ENCODE measurements at regions not wholly inside any gene's neighbourhood (a gene's known extent, or its start where the extent isn't known, plus 50 kb on each side); places are given as distances from the start of the nearest gene placed in this dataset.
A peak's percentile ranks its signal among the peaks of the same experiment; 100 is the strongest.

DNA sequence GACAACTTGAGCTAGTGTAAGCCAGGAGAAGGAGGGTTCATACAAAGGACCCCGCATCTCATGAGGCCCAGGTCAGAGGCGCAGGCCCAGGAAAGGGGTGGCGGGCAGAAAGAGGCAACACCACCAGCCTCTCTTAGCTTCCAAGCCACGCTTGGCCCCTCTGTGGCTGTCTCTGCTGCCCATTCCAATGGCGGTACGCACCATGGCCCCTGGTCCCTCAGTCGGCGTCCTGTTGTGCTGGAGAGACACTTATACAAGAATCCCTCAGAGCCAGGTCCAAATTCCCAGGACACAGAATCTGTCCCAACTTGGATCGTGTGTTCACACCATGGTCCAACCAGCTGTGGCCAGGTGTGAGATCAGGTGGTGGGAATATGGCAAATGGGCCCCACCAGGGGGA lies 127.0 kb upstream of the CDH4 start:
- DNase-seq (ENCODE audit: low read depth): no peak

DNA sequence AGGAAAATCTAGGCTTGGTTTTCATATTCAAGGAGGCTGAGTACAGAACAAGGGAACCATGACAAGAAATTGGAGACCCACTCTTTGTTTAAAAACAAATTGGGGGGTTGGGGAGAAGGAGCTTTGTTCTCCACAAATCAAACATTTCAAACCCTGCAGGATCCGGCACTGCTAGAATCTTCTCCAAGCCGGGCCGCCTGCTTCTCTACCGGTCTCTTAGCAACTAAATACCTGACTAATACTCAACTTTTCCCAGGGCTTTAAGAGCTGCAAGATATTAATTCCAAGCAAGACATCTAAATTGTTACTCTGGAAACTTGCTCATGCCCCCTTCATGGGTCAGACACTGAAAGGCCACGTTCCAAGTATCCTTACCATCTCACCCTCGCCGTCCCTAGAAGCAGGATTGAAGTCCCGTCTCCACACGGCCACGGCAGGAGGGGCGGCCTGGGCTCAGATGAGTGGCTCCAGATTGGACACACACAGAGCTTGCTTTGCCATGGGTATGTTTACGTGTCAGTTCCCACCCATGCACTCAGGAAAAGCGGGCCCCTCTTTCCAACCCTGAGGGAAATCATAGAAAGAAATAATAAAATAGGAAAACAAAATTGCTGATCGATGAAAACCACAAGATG lies 126.4 kb upstream of the CDH4 start:
- no peak for DNase-seq (ENCODE audit: low read depth)

- DNase-seq (ENCODE audit: low read depth): no peak
These were observed 125.5 kb upstream of the CDH4 start for GRCh38 chr20:61126369-61127195.

DNA sequence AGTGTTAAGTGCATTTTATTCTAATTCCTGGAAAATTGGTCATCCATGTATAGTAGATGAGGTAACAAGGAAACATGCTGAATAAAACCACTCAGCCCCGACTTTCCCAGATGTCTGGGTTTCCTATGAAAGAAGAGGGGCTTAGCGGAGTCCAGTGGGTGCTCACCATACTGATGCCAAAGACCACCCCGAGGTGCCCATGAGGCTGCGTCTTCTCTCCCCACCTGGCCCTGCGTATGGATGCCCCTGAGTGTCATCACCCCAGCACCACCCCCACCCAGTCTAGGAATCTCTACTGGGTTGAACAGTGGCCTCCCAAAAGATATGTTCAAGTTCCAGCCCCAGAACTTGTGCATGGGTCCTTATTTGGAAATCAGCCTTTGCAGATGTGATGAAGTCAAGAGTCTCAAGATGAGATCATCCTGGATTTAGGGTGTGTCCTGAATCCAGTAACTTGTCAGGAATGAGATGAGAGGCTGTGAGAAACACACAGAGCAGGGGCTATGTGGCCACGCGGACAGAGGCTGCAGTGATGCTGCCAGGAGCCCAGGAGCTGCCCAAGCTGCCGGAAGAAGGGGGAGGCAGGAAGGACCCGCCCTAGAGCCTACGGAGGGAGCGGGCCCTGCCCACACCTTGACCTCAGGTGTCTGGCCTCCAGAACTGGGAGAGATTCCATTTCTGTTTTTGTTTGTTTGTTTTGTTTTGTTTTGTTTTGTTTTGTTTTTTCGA lies 124.6 kb upstream of the CDH4 start:
- peak; percentile 41 for DNase-seq (ENCODE audit: low read depth)

DNA sequence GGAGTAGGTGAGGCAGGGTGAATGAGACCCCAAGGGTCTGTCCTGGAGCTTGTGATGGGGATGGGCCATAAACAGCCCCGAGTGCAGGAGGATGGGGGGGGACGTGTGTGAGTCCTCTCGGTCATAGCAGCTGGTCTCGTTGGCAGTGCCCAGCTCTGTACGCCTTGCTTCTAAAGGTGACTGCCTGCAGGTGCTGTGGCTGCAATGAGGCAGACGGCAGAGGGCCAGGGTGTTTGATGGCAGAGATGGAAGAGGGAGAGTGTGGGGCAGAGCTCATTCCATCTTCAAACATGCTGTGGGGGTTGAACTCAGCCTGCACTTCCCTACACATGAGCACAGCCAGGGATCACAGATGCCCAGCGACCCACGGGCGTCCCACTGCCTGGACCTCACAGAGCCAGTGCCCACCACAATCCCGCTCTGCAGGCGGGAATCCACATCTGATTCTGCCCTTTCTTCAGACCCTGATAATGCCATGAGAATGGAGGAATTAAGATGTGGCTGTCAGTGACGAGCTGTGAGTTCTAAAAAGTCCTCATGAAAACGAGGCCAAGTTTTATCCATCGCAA lies 123.3 kb upstream of the CDH4 start:
- no peak for DNase-seq (ENCODE audit: low read depth)

- DNase-seq (ENCODE audit: low read depth): no peak
These were observed 122.8 kb upstream of the CDH4 start for GRCh38 chr20:61129311-61129710.

DNA sequence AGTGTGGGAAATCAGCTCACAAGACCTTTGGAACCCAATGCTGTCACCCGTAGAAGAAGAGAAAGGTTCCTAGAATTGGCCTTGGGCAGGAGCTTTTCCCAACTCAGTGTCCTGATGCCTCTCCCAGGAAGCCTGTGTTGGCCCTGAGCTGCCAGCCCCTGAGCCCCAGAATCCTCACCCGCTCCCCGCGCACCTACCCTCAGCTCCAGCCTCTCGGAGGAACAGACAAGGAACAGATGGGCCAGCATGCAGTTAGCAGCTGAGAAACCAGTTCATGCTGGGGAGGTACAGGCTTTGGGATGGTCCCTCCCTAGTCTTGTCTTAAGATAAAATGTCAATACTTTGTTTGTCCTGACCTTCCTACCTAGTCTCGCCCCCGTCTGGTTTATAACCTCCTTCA lies 121.9 kb upstream of the CDH4 start:
- no peak for DNase-seq (ENCODE audit: low read depth)

DNA sequence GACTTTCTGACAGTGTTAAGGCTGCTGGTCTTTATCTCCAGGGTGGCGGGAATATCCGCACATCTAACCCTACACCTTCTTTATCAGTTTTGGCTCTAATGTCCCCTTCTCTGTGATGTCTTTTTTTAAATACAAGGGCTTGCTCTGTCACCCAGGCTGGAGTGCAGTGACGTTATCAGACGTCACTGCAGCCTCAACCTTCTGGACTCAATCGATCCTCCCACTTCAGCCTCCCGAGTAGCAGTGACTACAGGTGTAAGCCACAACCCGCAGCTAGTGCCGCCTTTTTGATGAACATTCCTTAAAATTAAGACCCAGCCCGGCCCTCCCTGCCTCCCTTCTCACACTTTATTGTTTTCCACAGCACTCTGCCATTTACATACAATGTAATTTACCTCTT lies 120.1 kb upstream of the CDH4 start:
- DNase-seq (ENCODE audit: low read depth): no peak

DNA sequence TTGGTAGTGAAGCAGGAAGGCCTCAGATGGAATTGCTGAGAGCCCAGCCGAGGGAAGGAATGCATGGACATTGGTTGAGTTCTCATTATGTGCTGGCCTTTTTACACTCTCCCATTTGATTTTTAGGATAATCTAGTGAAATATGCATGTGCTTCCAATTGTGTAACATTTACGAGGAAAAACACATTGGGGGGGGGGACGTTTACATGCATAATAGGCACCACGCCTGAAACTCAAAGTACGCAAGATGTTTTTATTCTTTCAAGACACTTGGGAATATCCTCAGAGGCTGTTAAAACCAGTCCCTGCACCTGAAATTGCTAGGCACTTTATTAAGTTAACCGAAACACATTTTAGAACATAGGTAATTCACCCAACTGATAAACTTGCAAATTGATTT lies 118.5 kb upstream of the CDH4 start:
- no peak for DNase-seq (ENCODE audit: low read depth)

GRCh38 chr20:61134296-61135030 lies 117.6 kb upstream of the CDH4 start:
- DNase-seq (ENCODE audit: low read depth): no peak

DNA sequence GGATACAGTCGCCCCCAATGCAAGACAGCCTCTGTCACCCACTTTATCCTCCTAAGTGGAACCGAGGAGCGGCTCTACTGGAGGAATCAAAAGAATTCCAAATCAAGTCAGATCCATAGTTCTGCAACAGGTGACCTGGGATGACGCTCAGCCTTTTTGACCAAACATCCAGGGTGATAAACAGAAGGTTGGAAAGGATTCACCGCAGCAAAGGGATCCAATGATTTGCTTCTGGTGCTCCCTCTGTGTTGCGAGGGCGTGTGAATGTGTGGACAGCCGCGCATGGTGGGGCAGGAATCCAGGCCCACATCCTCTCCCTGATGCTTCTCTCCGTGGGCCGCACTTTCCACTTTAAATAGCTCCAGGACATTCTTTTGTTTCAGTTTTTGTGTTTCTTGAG lies 116.8 kb upstream of the CDH4 start:
- no peak for DNase-seq (ENCODE audit: low read depth)

- DNase-seq (ENCODE audit: low read depth): no peak
These were observed 116.1 kb upstream of the CDH4 start for GRCh38 chr20:61135968-61136367.

DNA sequence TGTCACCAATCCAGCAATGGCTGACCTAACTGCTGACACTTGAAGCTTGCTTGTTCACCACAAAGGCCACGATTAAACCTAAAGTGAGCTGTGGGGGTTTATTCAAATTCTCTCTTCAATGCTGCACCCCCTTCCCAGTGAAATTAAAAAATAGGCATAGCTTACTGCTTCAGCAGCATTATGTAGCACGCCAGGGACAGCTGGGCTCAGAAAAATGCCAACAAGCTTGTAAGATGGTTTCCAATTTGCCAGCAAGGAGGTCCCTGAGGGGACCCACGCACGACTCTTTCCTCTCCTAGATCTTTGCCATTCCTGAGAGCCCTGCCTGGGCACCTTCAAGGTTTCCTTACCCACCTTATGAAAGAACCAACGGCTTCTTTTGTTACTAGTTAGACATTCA lies 113.5 kb upstream of the CDH4 start:
- no peak for DNase-seq (ENCODE audit: low read depth)

GRCh38 chr20:61139031-61139430 lies 113.0 kb upstream of the CDH4 start:
- DNase-seq (ENCODE audit: low read depth): no peak

GRCh38 chr20:61140576-61140975 lies 111.5 kb upstream of the CDH4 start:
- DNase-seq (ENCODE audit: low read depth): no peak

DNA sequence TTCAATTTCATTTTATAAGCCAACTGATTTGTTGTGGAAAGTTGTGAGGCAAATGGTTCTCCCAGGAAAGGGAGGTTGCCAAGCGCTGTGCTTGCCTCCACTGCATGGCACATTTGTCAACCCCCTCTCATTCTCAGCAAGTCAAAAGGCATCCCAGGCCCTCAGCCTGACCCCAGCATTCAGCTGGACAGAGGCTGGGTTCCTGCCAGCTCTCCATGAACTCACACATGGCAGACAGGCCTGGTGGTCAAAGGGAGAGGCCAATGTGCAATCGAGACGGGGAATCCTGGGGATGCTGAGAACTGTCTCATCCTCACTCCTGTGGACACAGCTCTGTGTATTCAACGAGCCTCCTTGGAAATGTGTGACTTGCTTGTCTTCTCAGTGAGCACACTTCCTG lies 106.0 kb upstream of the CDH4 start:
- no peak for DNase-seq (ENCODE audit: low read depth)

DNA sequence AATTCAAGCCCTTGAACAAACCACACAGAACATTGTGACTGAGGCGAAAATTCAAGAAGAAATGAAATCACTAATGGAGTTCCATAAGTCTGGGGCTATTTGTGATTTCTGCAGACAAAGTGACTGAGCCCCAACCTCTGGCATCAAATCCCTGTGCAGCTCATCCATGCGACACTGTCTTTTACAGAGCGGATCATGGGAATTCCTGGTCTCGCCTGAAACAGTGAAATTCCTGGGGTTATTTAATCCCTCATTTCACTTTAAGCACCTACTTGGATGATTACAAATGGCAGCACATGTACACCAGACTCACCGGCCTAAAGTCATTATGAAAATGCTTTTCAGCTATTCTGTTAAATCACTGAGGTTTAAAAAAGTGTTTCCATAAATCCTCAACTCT lies 102.4 kb upstream of the CDH4 start:
- no peak for DNase-seq (ENCODE audit: low read depth)

DNA sequence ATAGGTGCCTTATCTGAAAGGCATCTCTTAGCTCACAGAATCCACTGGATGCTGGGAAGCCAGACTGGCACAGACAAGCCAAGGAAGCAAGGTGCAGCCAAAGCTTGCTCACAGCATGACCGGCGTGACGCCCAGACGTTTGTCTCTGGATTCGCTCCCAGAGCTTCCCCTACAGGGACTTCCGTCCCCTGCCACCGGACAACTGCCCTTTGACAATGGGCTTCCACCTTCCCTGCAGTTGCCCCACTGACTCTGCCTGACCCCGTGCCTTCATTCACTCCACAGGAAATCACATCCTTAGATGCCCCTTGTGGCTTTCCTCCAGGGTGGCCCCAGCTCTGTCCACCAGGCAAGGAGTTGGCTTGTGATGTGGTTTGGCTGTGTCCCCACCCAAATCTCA lies 94.8 kb upstream of the CDH4 start:
- DNase-seq (ENCODE audit: low read depth): no peak

DNA sequence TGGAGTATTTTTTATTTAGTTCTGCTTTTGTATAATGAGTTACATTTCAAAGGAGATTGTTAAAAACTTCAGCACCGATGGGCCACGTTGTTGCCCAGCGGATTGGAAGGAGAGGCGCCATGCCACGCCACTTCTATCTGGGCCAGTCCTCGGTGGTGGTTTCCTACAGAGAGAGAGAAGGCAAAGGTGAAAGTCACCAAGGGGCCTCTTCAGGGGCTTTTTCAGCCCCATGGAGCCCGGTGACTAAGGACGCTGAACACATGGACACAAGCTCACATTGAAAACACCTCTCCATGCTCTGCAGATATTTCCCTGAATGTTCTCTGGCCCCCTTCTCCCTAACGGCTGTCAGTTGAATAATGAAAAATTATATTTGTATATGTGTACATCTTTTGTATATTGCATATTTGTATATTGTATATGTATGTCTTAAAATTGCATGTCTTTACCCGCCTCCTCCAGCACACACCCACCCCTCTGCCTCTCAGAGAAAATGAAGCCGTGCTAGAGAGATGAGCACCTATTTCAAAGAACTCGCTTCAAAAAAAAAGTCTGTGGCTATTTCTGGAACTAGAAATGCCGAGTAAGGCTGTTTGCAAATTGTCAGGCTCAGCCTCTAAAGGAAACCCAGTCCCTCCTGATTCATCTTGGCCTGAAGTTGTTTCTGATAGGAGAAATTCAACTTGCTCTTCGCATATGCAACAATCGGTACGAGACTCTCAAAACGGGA lies 91.9 kb upstream of the CDH4 start:
- no peak for DNase-seq (ENCODE audit: low read depth)

GRCh38 chr20:61161726-61162390 lies 90.2 kb upstream of the CDH4 start:
- DNase-seq (ENCODE audit: low read depth): no peak

DNA sequence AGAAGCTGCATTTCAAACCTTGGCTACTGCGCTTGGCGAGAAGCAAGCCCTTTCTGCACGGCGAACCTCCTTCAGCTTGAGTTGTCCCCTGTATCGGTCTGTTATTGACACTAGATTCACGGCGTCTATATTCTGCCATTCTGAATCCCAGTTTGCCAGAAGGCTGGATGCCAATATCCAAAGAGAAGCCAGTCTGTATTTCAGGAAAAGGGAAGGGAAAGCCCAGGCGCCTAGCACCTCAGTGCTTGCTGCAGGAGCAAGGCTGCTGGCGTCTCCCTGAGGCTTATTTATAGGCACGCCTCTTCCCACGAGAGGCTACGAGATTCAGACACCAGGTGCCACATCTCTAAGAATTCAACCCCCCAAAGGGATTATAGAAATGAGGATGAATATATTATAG lies 89.6 kb upstream of the CDH4 start:
- DNase-seq (ENCODE audit: low read depth): no peak
